Ishikawa (cell line): ENCODE measurements at regions not wholly inside any gene's neighbourhood (a gene's known extent, or its start where the extent isn't known, plus 50 kb on each side); places are given as distances from the start of the nearest gene placed in this dataset.

ENCODE experiments used
- CEBPB ChIP-seq: IDR thresholded peaks from 2 replicates; pipeline ENCODE4 v1.6.1; 2012
- EP300 ChIP-seq: IDR thresholded peaks from 2 replicates; pipeline ENCODE4 v1.6.1; 2012; ENCODE audit warnings: borderline replicate concordance
- TF ChIP-seq, protein P1 (sequence below): IDR thresholded peaks from 2 replicates; pipeline ENCODE4 v1.6.1; 2012; ENCODE audit warnings: low read depth, mild to moderate bottlenecking

- TF ChIP-seq EP300 (no peak), CEBPB (no peak)
- TF ChIP-seq, protein P1, sequence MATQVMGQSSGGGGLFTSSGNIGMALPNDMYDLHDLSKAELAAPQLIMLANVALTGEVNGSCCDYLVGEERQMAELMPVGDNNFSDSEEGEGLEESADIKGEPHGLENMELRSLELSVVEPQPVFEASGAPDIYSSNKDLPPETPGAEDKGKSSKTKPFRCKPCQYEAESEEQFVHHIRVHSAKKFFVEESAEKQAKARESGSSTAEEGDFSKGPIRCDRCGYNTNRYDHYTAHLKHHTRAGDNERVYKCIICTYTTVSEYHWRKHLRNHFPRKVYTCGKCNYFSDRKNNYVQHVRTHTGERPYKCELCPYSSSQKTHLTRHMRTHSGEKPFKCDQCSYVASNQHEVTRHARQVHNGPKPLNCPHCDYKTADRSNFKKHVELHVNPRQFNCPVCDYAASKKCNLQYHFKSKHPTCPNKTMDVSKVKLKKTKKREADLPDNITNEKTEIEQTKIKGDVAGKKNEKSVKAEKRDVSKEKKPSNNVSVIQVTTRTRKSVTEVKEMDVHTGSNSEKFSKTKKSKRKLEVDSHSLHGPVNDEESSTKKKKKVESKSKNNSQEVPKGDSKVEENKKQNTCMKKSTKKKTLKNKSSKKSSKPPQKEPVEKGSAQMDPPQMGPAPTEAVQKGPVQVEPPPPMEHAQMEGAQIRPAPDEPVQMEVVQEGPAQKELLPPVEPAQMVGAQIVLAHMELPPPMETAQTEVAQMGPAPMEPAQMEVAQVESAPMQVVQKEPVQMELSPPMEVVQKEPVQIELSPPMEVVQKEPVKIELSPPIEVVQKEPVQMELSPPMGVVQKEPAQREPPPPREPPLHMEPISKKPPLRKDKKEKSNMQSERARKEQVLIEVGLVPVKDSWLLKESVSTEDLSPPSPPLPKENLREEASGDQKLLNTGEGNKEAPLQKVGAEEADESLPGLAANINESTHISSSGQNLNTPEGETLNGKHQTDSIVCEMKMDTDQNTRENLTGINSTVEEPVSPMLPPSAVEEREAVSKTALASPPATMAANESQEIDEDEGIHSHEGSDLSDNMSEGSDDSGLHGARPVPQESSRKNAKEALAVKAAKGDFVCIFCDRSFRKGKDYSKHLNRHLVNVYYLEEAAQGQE, result no peak
These were observed 491.2 kb upstream of the HS6ST1 start for GRCh38 chr2:128809880-128810279.
